Stimulated activated CD4-positive, alpha-beta T cell treated with anti-CD3 and anti-CD28 coated beads, TNF-alpha, amount 100 ng/mL, for 1 hour (primary cell): ENCODE measurements at regions not wholly inside any gene's neighbourhood (a gene's known extent, or its start where the extent isn't known, plus 50 kb on each side); places are given as distances from the start of the nearest gene placed in this dataset.

Source experiments
- DNase-seq, 3 donors: peaks; one replicate each; pipeline ENCODE4 v3.0.0-alpha.2; 2020; ENCODE audit warnings: low read depth in 3 of 3, low spot score in 1 of 3

DNA sequence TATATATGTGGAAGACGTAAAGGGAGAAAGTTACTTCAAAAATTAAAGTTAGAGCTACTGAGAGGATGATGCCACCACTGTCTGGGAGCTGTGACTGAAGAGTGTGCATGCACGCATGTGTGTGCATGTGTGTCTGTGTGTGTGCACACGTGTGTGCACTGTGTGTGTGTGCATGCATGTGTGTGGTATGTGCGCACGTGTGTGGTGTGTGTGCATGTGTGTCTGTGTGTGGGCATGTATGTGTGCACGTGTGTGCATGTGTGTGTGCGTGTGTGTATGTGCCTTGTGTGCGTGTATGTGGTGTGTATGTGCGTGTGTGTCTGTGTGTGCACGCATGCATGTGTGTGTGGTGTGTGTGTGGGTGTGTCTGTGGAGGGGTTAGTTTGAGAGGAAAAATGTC, 473.4 kb downstream of the CMPK2 start:
- no peak for DNase-seq

- DNase-seq = no peak
Measured at GRCh38 chr2:6392966-6393365, 472.7 kb downstream of the CMPK2 start.

DNA sequence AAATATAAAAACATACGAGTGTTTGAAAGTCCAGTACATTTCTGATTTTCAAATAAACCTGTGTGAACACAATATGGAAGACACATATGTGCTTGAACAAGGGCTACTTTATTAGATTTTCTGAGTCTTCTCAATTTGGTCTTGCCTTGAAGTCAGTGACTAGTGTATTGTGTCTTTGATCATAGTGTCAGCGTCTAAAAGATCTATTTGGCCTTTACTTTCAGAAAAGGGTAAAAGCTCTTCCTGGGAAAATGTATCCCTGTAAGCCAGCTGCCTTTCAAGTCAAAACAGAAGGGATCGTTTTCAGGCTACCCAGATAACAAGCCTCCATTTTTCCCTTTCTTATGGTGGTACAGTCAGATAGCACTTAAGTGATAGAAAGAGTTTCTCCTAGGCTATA, 471.9 kb downstream of the CMPK2 start:
- no peak for DNase-seq

DNA sequence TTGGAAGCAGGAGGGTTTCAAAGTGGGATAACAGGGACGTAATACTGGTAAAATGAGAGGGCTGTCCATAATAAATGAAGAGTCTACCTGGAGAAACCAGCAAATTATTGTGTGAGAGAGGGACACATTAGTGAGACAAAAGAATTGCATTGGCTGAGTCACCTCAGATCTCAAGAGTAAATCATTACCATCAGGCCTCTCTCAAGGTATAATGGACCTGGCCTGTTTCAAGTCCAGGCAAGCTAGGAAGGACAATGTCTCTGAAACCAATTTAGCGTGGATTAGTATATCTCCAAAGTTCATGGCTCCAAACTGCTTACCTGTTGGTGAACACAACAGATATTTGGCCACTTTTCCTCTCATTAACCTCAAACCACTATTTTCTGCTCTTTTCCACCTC, 471.4 kb downstream of the CMPK2 start:
- no peak for DNase-seq

DNA sequence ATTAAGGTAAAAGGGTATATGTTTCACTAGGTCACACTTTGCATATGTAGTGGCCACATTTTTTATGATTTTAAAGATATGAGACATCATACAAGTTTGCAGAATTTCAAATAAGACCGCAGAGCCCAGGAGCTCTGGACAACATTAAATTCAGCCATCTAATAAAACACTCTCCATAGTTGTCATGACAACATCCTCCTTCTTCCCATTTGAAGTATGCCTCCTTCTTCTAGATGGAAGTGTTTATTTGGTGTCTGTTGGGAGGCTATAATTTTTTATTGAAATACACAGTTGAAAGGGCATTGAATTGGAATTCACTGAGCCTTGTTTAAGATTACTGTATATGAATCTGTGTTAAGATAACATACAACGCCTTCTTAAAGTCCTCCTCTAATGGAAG, 467.3 kb downstream of the CMPK2 start:
- DNase-seq = no peak

DNA sequence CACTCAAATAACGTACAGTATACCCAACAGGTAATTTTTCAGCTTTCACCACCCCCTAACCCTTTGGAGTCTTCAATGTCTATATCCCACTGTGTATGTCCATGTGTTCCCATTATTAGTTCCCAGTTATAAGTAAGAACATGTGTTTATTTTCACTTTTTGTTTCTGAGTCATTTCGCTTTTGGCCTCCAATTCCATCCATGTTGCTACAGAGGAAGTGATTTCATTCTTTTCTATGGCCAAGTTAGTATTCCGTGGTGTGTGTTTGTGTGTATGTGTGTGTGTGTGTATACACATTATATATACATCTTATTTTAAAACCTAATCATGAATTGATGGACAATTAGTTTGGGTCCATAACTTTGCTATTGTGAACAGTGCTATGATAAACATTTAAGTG, 464.4 kb downstream of the CMPK2 start:
- DNase-seq = no peak

GRCh38 chr2:6408057-6408456, 457.6 kb downstream of the CMPK2 start:
- no peak for DNase-seq

DNA sequence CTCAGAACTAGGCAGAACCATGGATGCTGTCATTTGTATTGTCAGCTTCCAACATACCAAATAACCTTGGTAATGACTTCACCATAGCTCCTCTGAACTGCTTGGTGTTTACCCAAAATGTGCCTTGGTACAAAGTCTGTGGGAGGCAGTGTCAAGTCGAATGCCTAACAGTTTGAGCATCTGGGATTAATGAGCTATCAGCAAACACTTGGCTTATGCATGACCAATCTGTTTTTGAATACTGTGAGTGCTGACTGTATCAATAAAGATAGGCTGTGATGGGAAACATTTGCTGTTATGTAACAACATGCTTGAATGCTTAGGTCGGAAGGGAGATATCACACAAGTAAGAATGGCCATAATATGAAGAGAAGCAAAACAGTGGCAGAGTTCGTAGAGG, 455.4 kb downstream of the CMPK2 start:
- DNase-seq = no peak

DNA sequence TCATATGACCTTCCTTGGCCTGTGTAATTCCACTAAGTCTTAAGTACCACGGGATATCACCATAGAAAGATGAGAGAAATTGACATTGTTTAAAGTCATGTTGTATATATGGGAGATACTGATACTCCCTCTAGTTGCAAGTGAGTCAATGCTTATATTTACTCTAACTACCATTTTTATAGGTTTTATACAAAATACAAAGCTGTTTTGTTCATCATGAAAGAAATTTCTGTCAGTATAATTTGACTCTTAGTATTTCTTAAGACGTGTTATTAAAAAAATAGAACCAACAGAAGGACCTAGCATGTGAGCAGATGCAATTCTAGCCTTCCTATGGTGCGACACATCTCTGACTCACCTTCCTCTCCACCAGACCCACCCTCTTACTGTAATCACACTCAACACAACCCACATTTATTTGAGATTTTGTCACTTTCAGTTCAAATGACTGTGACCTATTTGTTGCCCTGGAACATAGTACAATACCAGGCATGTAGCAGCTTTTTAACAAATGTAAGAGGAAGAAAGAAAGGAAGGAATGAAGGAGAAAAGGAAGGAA, 453.1 kb downstream of the CMPK2 start:
- DNase-seq = no peak

GRCh38 chr2:6417050-6417449, 448.7 kb downstream of the CMPK2 start:
- DNase-seq = no peak

DNA sequence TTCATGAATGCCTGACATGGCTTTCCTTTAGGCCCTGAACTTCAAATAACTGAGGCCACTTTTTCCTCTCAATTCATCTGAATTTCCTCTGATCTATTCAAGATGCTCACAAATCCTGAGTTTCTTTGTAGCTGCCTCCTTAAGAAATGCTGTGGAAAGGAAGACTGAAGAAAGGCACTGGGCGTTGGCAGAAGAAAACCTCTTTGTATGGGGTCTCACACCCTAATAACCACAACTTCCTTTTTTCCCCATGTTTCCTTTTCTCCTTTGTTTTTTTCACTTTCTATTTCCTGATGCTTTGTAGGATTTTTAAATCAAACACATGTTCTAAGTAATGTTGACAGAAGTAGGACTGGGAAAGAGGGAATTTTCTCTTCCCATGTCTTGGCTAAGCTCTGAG, 447.4 kb downstream of the CMPK2 start:
- DNase-seq = no peak

- no peak for DNase-seq
Measured at GRCh38 chr2:6421138-6421730, 444.5 kb downstream of the CMPK2 start.

GRCh38 chr2:6421888-6422287, 443.8 kb downstream of the CMPK2 start:
- no peak for DNase-seq

DNA sequence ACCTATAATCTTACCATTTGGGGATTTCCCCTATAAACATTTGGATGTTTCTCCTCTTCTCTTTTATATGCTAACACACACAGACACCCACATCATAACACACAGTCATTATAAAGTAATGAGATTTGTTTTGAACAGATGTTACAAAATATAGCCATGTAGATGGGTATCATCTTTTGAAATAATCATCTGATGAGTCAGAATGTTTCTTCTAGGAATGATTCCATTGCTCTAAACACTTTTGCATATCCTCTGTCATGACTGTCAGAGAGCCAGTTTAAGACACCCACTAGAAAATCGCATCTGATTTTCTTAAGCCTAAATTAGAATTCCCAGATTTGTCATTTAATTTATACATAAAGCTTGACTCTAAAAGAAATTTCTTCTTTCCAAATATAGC, 442.6 kb downstream of the CMPK2 start:
- DNase-seq = no peak

DNA sequence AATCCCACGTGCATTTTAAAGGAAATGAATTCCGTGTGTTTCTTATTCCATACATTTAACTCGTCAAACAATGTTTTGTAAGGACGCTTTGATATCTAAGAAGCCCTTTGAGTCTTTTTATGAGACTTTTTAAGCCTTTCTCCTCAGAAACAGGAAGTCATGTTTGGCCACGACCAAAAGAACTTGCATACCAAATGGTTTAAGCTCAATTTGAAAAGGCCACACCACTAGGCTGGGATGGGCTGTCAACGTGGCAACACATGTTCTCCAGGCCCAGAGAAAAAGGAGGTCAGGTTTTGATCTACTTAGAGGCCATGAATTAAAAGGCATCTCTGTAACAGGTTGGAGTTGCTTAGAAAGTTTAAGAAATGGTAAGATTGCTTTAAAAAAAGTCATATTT, 441.8 kb downstream of the CMPK2 start:
- no peak for DNase-seq

- no peak for DNase-seq
Measured at GRCh38 chr2:6425032-6425431, 440.7 kb downstream of the CMPK2 start.

DNA sequence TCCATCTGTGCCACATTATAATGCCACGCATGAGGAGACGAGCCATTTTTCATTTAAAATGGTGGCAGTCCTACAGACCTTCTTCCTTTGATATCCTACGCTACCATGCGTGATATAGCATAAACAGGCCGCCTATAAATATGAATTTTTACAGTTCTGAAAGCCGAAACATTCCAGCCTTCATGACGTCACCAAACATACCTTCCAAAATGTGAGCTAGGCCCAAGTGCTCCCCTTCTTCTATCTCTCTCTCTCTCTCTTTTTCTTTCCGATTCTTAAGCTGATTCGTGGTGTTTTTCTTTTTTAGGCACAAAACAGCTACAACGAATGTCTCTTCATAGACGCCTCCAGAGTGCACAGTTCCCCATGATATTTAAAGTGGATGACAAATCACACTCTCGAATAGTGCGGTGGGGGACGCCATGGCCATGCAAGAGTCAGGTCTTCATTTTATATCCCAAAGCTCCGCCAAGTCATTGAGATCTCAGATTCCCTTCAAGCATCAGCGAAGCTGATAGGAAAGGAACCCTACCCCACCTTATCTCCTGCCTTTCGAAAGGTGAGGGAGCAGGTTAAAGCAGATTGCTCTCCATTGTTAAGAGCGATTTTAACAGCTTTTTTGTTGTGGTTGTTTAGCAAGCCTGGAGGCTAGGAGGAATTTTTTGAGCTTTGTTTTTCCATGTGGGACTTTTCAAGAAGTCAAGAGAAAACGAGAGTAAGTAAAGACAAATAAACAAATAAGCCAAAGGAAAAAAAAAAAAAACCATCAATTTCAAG, 436.3 kb downstream of the CMPK2 start:
- no peak for DNase-seq

DNA sequence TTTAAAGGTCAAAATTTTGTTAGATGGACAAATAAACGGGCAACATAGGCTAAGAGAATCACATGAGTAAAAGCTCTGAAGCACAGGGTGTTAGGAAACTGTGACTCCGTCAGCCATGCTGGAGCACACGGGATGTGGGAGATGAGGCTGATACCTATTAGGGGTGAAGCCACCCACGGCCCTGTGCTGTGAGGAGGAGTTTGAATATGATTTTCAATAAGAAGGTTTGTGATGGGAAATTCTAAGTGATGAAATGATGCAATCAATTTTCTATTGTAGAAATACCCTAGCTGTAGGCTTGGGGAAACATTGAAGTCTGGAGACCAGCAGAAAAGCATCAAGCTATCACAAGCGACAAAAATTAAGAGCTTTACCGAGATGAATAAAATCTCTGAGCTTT, 431.3 kb downstream of the CMPK2 start:
- DNase-seq = no peak

DNA sequence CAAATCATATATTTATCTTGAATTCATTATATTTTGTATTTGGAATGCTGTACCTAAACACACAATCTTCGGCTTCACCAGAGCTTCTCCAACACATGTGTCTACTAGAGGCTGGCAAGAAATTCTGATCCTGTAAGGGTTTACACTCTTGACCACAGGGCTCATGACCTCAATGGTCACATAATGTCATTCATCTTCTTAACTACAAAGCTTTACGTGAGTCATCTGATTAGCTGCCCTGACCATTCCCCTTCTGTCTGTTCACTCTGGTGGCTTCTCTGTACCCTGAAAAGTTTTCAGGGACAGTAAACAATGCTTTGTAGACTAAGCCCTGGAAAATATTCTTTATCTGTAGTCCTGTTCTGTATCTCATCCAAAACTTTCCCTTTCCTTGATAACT, 423.9 kb downstream of the CMPK2 start:
- DNase-seq = no peak

GRCh38 chr2:6442252-6442985, 423.3 kb downstream of the CMPK2 start:
- no peak for DNase-seq

DNA sequence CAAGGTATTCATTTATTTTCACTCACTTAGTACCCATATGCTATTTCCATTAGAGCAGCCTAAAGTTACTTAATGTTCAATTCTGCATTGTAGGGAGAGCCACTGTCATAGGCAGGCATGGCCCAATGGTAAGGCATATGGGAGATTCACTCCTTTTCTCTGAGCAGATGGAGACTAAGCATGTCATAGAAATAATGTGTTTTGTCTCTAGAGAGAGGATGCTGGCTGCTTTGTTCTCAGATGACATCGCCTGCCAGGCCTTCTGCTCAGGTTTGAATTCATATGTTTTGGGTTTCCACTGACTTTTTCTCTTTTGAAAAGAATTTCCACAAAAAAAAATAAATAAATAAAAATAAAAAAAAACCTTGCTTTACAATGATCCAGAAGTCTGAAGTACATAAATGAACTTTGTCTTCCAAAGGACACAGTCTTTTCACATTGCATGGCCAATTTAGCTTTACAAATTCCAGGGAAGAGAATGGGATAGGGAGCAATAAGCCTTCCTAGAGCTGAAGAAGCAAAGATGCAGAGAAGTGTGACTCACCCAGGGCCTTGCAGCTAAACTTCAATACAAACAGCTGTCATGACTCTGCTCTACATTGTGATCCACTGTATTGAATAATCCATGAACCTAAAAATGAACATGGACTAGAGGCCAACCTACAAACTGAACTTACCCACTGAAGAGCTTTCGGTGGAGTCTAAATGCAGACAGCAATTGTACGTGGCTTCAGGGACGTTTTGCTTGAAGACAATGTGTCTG, 422.5 kb downstream of the CMPK2 start:
- no peak for DNase-seq
